K562 (cell line): ENCODE measurements at regions not wholly inside any gene's neighbourhood (a gene's known extent, or its start where the extent isn't known, plus 50 kb on each side); places are given as distances from the start of the nearest gene placed in this dataset.
A peak's percentile ranks its signal among the peaks of the same experiment; 100 is the strongest.
"Not testable (repeated sequence)": the region's sequence is repeated elsewhere in the genome, so short reads cannot be mapped to it uniquely, and the experiment has no call there.

ENCODE experiments used
- ATAC-seq: fragments of 200-7000 bp; cut with Tn5 transposase; 3 replicates; pipeline ENCODE4 v1.9.1; 2020; ENCODE audit warnings: moderate library complexity
- BruUV-seq: library from RNA; stranded (reverse); fragments of 400-500 nt; replicated peaks from 2 replicates; lab custom pipeline; 2021; lab: Mats Ljungman, UMichigan
- CTCF ChIA-PET: fragments of 300-600 bp; formaldehyde crosslinking; extraction: SDS; loops from one replicate; lab custom pipeline; 2021; ENCODE audit warnings: low intra/inter-chr PET ratio; lab: Yijun Ruan, JAX
- POLR2A ChIA-PET: fragments of 300-600, 350-650 bp; sonication (Branson Sonifier 250); formaldehyde crosslinking; extraction: SDS; loops from one replicate; lab custom pipeline; 2021; ENCODE audit warnings: antibody characterized with exemption, inconsistent platforms; lab: Yijun Ruan, JAX
- DNase-seq, 4 experiments: peaks; one replicate each; pipeline versions ENCODE4 v3.0.0 to v3.0.0-alpha.2; 2011 to 2018; ENCODE audit warnings: low spot score in 3 of 4, mixed read lengths in 3 of 4; ENCODE audit errors: extremely low read depth in 1 of 4
- FAIRE-seq: peaks from 2 replicates; lab custom pipeline; 2011; peaks lifted over from hg19 to GRCh38; lab: Jason Lieb, UNC
- H2AFZ ChIP-seq: 2 replicates; pipeline ENCODE4 v1.6.0; 2011; ENCODE audit warnings: low read depth, low read length, control low read depth, inconsistent platforms
- H3K27ac ChIP-seq: fragments of 200-600 bp; 3 replicates; pipeline ENCODE4 v1.8.0; 2011; ENCODE audit warnings: low read depth, mild to moderate bottlenecking, control low read depth, inconsistent platforms, low read length, moderate library complexity, mixed read lengths; ENCODE audit errors: extremely low read depth
- H3K27me3 ChIP-seq, 2 experiments: fragments of 300-600 bp in 1 of 2; 2 replicates in 1 of 2; 3 replicates in 1 of 2; pipeline versions ENCODE4 v1.6.0 to v1.8.0; 2011; ENCODE audit warnings: inconsistent platforms in 2 of 2, low read length in 2 of 2, mild to moderate bottlenecking in 1 of 2, mixed read lengths in 1 of 2, moderate library complexity in 1 of 2; ENCODE audit not compliant: control insufficient read depth in 2 of 2, insufficient read depth in 2 of 2
- H3K36me3 ChIP-seq: fragments of 300-600 bp; 3 replicates; pipeline ENCODE4 v1.8.0; 2011; ENCODE audit warnings: mild to moderate bottlenecking, low read length, inconsistent platforms; ENCODE audit not compliant: control insufficient read depth, insufficient read depth
- H3K4me1 ChIP-seq, 2 experiments: fragments of 200-600 bp in 1 of 2; replicated peaks in 1 of 2; 2 replicates in 1 of 2; 3 replicates in 1 of 2; pipeline versions ENCODE4 v1.5.1 to v1.8.0; 2011; ENCODE audit warnings: inconsistent platforms in 2 of 2, low read length in 2 of 2, mild to moderate bottlenecking in 1 of 2, mixed read lengths in 1 of 2, moderate library complexity in 1 of 2; ENCODE audit not compliant: control insufficient read depth in 2 of 2, insufficient read depth in 2 of 2
- H3K4me2 ChIP-seq: 2 replicates; pipeline ENCODE4 v1.6.1; 2011; ENCODE audit warnings: low read length, control low read depth, inconsistent platforms, mixed read lengths; ENCODE audit not compliant: insufficient read depth
- H3K4me3 ChIP-seq: fragments of 200-600 bp; sonication (generic), shearing (Covaris generic); 2 replicates; pipeline ENCODE4 v1.5.1; 2016; ENCODE audit warnings: control low read depth, inconsistent platforms
- H3K79me2 ChIP-seq: fragments of 200-600 bp; 3 replicates; pipeline ENCODE4 v1.8.0; 2011; ENCODE audit warnings: low read length, inconsistent platforms; ENCODE audit not compliant: control insufficient read depth, insufficient read depth
- H3K9ac ChIP-seq, 2 experiments: 2 replicates each; pipeline versions ENCODE4 v1.6.0 to v1.6.1; 2011; ENCODE audit warnings: low read depth in 2 of 2, low read length in 2 of 2, control low read depth in 1 of 2, inconsistent platforms in 1 of 2, mild to moderate bottlenecking in 1 of 2, mixed read lengths in 1 of 2; ENCODE audit not compliant: insufficient read depth in 1 of 2
- H3K9me1 ChIP-seq: one replicate; pipeline ENCODE4 v1.6.0; 2011; ENCODE audit warnings: inconsistent platforms, mild to moderate bottlenecking, low read length, moderate library complexity; ENCODE audit not compliant: control insufficient read depth, insufficient read depth
- H3K9me3 ChIP-seq: replicated peaks from 2 replicates; pipeline ENCODE4 v1.5.1; 2011; ENCODE audit warnings: low read depth, low read length, inconsistent platforms; ENCODE audit not compliant: control insufficient read depth, insufficient read depth
- H4K20me1 ChIP-seq: replicated peaks from 2 replicates; pipeline ENCODE4 v1.6.1; 2011; ENCODE audit warnings: low read length, inconsistent platforms, mixed read lengths; ENCODE audit not compliant: control insufficient read depth, insufficient read depth
- ESRRA ChIP-seq: fragments of 450-650 bp; IDR thresholded peaks from 2 replicates; pipeline ENCODE4 v1.6.1; 2014; ENCODE audit warnings: low read depth, mild to moderate bottlenecking, moderate library complexity, borderline replicate concordance
- MAFG ChIP-seq: fragments of 450-650 bp; conservative IDR thresholded peaks from 2 replicates; pipeline ENCODE4 v1.6.1; 2016; ENCODE audit warnings: missing genetic modification characterization, missing compliant biosample characterization
- MEIS2 ChIP-seq: fragments of 450-650 bp; IDR thresholded peaks from 2 replicates; pipeline ENCODE4 v1.6.1; 2014; ENCODE audit warnings: mild to moderate bottlenecking; ENCODE audit not compliant: partially characterized antibody
- RAD21 ChIP-seq, 2 experiments: fragments of 250-450 bp in 1 of 2; fragments of 450-650 bp in 1 of 2; sonication (Bioruptor Pico) in 1 of 2; formaldehyde crosslinking in 1 of 2; IDR thresholded peaks in 1 of 2; conservative IDR thresholded peaks in 1 of 2; 2 replicates each; pipeline versions ENCODE4 v1.4.0 to v1.8.0; 2020 to 2022; ENCODE audit warnings: mild to moderate bottlenecking in 2 of 2, moderate library complexity in 1 of 2
- WGBS: fragments of 100-300 bp; shearing (Covaris generic); methylation state at CpG from one replicate; pipeline ENCODE4 v1.1.6; 2016; ENCODE audit warnings: low coverage, mixed read lengths; ENCODE audit not compliant: insufficient coverage; ENCODE audit errors: missing lambda C conversion rate; 5-methylcytosine and 5-hydroxymethylcytosine counted together
- in situ Hi-C: fragments of 300-500 bp; cut with MboI; formaldehyde crosslinking; loops from 4 replicates; pipeline ENCODE4 v1.15.0; 2018; ENCODE audit warnings: inconsistent platforms, mixed read lengths
- intact Hi-C: fragments of 100-400 bp; cut with micrococcal nuclease; formaldehyde crosslinking; loops from 2 replicates; pipeline ENCODE4 v1.14.2; 2022
- TF ChIP-seq, protein P1 (sequence below), 3 experiments: IDR thresholded peaks in 2 of 3; conservative IDR thresholded peaks in 1 of 3; 2 replicates each; pipeline ENCODE4 v1.5.1; 2011 to 2012; ENCODE audit warnings: low read length in 3 of 3, mild to moderate bottlenecking in 3 of 3, control low read depth in 2 of 3, improper control_type of control experiment in 1 of 3, inconsistent platforms in 1 of 3, low read depth in 1 of 3, mixed read lengths in 1 of 3, moderate library complexity in 1 of 3; ENCODE audit not compliant: insufficient read depth in 2 of 3

DNA sequence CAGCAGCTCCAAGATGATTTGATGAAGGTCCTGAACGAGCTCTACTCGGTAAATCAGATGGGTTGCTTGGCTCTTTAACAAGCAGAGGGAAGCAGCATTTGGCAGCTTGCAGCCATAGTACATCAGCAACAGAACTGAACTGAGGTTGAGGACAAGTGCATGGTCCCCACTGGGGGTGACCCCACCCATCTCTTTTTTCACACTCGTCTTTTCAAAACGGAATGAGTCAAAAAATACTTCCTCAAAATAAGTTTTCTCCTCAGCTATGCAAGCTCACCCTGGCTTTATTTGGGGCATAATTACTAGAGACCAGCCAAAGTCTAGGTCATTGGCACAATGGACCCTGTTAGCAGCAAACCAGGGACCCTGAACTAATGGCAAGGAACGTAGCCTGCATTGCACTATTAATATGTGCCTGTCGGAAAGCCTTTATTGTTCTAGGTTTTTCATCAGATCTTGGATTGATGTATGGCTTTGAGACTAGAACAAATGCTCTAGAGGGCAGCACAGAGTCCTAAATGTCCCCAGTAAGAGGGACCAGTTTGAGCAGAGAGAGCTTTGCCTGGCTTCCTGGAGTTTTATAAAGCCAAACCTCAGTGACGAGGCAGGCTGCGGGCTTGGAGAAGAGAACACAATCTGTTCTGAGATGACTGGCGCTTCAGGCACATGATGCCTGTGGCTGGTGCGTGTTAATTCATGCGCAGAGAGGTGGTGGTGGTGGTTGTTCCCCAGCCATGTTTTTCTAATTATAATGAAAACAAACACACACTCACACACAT, 86.1 kb upstream of the IKBKE start:
- H2AFZ ChIP-seq, H3K27me3 ChIP-seq, H3K4me3 ChIP-seq, H3K4me2 ChIP-seq, H3K9ac ChIP-seq, in situ Hi-C loops, H3K4me1 ChIP-seq, intact Hi-C loops, POLR2A ChIA-PET, CTCF ChIA-PET, H4K20me1 ChIP-seq, BruUV-seq, H3K36me3 ChIP-seq, H3K27ac ChIP-seq, H3K79me2 ChIP-seq, H3K9me3 ChIP-seq, H3K9me1 ChIP-seq, FAIRE-seq: not testable (repeated sequence)
- peak; percentile 56 for ATAC-seq
- TF ChIP-seq MEIS2 (peak; percentile 11), MAFG (tag) (0 out of 2 replicates have a peak, but pooled peaks have one; percentile 10), ESRRA (peak; percentile 28; the same call in 1 of the 2 replicates), RAD21 (CRISPR knock-in tag; conservative IDR thresholded peaks at IDR 0.05 in 1 of 2, IDR thresholded peaks at IDR 0.05 in 1 of 2) (peak; percentile 39 to 55)
- TF ChIP-seq, protein P1, sequence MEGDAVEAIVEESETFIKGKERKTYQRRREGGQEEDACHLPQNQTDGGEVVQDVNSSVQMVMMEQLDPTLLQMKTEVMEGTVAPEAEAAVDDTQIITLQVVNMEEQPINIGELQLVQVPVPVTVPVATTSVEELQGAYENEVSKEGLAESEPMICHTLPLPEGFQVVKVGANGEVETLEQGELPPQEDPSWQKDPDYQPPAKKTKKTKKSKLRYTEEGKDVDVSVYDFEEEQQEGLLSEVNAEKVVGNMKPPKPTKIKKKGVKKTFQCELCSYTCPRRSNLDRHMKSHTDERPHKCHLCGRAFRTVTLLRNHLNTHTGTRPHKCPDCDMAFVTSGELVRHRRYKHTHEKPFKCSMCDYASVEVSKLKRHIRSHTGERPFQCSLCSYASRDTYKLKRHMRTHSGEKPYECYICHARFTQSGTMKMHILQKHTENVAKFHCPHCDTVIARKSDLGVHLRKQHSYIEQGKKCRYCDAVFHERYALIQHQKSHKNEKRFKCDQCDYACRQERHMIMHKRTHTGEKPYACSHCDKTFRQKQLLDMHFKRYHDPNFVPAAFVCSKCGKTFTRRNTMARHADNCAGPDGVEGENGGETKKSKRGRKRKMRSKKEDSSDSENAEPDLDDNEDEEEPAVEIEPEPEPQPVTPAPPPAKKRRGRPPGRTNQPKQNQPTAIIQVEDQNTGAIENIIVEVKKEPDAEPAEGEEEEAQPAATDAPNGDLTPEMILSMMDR (IDR thresholded peaks at IDR 0.05 in 2 of 3, conservative IDR thresholded peaks at IDR 0.05 in 1 of 3; ENCODE audit: insufficient read depth in 2 of 3, low read depth in 1 of 3, low read length in 3 of 3) = peak; percentile 39 to 48 (median 47); a peak in 4 of 6 replicates
- 19% methylated on average over 4 of the region's 11 CpGs for WGBS
- DNase-seq = peak in 2 of 4 experiments; percentile 22 to 74
